ENCODE measurements at regions not wholly inside any gene's neighbourhood (a gene's known extent, or its start where the extent isn't known, plus 50 kb on each side); places are given as distances from the start of the nearest gene placed in this dataset.

DNA sequence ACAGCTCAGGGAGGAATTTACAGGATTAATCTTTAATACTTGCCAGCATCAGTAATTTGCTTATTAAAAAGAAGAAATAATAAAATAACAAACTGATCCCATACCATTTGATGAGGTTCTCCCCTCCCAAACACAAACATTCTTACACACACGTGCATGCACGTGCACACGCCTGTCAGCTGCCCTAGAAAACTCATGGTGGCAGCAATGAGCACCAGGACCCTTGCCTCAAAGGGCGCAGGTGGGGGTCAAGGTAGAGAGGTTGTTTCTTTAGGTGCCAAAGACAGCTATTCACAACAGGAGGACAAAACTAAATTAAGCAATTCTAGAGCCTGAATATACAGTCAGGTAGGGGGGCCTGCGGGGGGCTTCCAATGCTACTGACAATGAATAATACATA, 219.3 kb downstream of the BUD13 start:
- BruUV-seq (replicated peaks): no TSS peak
- TF ChIP-seq, protein P1, sequence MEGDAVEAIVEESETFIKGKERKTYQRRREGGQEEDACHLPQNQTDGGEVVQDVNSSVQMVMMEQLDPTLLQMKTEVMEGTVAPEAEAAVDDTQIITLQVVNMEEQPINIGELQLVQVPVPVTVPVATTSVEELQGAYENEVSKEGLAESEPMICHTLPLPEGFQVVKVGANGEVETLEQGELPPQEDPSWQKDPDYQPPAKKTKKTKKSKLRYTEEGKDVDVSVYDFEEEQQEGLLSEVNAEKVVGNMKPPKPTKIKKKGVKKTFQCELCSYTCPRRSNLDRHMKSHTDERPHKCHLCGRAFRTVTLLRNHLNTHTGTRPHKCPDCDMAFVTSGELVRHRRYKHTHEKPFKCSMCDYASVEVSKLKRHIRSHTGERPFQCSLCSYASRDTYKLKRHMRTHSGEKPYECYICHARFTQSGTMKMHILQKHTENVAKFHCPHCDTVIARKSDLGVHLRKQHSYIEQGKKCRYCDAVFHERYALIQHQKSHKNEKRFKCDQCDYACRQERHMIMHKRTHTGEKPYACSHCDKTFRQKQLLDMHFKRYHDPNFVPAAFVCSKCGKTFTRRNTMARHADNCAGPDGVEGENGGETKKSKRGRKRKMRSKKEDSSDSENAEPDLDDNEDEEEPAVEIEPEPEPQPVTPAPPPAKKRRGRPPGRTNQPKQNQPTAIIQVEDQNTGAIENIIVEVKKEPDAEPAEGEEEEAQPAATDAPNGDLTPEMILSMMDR (IDR thresholded peaks at IDR 0.05; ENCODE audit: insufficient read depth in 1 of 2, low read depth in 1 of 2, low read length in 1 of 2, severe bottlenecking in 1 of 2, unreplicated experiment in 1 of 2): peak; percentile 22 to 54

GRCh38 chr11:116551576-116551975, 221.2 kb downstream of the BUD13 start:
- intact Hi-C loops (cut with micrococcal nuclease; ENCODE audit: unreplicated experiment): no loop called here
- BruUV-seq (replicated peaks): no TSS peak
- TF ChIP-seq, protein P1 (IDR thresholded peaks at IDR 0.05; ENCODE audit: insufficient read depth in 1 of 2, low read depth in 1 of 2, low read length in 1 of 2, severe bottlenecking in 1 of 2, unreplicated experiment in 1 of 2): no peak

More for the DNA sequence above, 219.3 kb downstream of the BUD13 start:
- Mint-ChIP-seq H3K9me3 (ENCODE audit: unreplicated experiment) (peaks cover 7% of the 10 kb centered on the region), H3K4me3 (ENCODE audit: unreplicated experiment) (no peak overlapping the region), H3K27ac (ENCODE audit: unreplicated experiment) (no peak overlapping the region), H3K36me3 (ENCODE audit: insufficient read depth, unreplicated experiment) (no peaks in the 10 kb centered on the region), H3K27me3 (ENCODE audit: insufficient read depth, unreplicated experiment) (peaks cover 16% of the 10 kb centered on the region), H3K4me1 (ENCODE audit: low read depth, unreplicated experiment) (no peaks in the 10 kb centered on the region)
- Histone ChIP-seq H3K4me3 (ENCODE audit: low read depth, low read length) (no peak overlapping the region), H3K36me3 (ENCODE audit: control insufficient read depth, insufficient read depth, low read length) (no peaks in the 10 kb centered on the region), H3K27me3 (replicated peaks; ENCODE audit: control insufficient read depth, insufficient read depth, low read length) (0 out of 2 replicates have a peak, but pooled peaks cover 4% of the 10 kb centered on the region), H3K9me3 (peaks cover 8% of the 10 kb centered on the region), H3K4me1 (no peaks in the 10 kb centered on the region)
- ChIA-PET POLR2A (no interaction called here), CTCF (interaction anchor here (1.5 kb wide), 1 partner anchor 88 kb away, joined by 6 read pairs; no protein-coding TSS in a partner anchor)
- no peak for DNase-seq
- intact Hi-C loops (cut with micrococcal nuclease; ENCODE audit: unreplicated experiment): no loop called here

DNA sequence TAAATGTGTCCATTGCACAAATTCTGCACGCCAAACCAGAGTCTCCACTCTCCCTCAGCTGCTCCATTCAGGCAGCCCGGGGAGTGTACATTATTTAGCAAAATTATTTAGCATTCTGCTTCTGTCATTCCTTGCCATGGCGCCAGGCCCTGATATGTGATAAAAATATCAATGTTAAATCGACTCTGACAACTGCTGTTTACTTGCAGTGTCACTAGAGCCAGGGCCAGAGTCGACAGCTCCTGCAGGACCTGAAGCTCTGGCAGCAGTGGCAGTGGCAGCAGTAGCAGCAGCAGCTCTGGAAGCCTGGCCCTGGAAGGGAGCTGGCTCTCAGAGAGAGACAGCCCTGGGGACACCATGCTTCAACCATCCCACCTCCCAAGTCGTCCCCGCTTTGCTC, 224.5 kb downstream of the BUD13 start:
- CTCF ChIA-PET: interaction anchor here (0.6 kb wide), 1 partner anchor 12 kb away, joined by 3 read pairs; no protein-coding TSS in a partner anchor
- no TSS peak for BruUV-seq (replicated peaks)
- Histone ChIP-seq H3K36me3 (ENCODE audit: control insufficient read depth, insufficient read depth, low read length) (no peaks in the 10 kb centered on the region), H3K4me1 (no peaks in the 10 kb centered on the region), H3K27me3 (replicated peaks; ENCODE audit: control insufficient read depth, insufficient read depth, low read length) (peaks cover 5% of the 10 kb centered on the region; the same call in 1 of the 2 replicates), H3K4me3 (ENCODE audit: low read depth, low read length) (no peak overlapping the region), H3K9me3 (peaks cover 8% of the 10 kb centered on the region)
- TF ChIP-seq, protein P1 (IDR thresholded peaks at IDR 0.05; ENCODE audit: insufficient read depth in 1 of 2, low read depth in 1 of 2, low read length in 1 of 2, severe bottlenecking in 1 of 2, unreplicated experiment in 1 of 2): no peak
- H3K4me3 Mint-ChIP-seq (ENCODE audit: unreplicated experiment): no peak overlapping the region
- peaks cover 10% of the 10 kb centered on the region for H3K27me3 Mint-ChIP-seq (ENCODE audit: insufficient read depth, unreplicated experiment)
- POLR2A ChIA-PET: no interaction called here
- no peaks in the 10 kb centered on the region for H3K4me1 Mint-ChIP-seq (ENCODE audit: low read depth, unreplicated experiment)
- H3K36me3 Mint-ChIP-seq (ENCODE audit: insufficient read depth, unreplicated experiment): no peaks in the 10 kb centered on the region
- H3K27ac Mint-ChIP-seq (ENCODE audit: unreplicated experiment): no peak overlapping the region
- DNase-seq: no peak
- intact Hi-C loops (cut with micrococcal nuclease; ENCODE audit: unreplicated experiment): no loop called here
- H3K9me3 Mint-ChIP-seq (ENCODE audit: unreplicated experiment): peaks cover 7% of the 10 kb centered on the region

More at GRCh38 chr11:116551576-116551975, 221.2 kb downstream of the BUD13 start:
- H3K9me3 Mint-ChIP-seq (ENCODE audit: unreplicated experiment): peaks cover 7% of the 10 kb centered on the region
- H3K4me3 Mint-ChIP-seq (ENCODE audit: unreplicated experiment): no peak overlapping the region
- DNase-seq: no peak
- no peak overlapping the region for H3K4me3 ChIP-seq (ENCODE audit: low read depth, low read length)
- 0 out of 2 replicates have a peak, but pooled peaks cover under 1% of the 10 kb centered on the region for H3K27me3 ChIP-seq (replicated peaks; ENCODE audit: control insufficient read depth, insufficient read depth, low read length)
- H3K4me1 Mint-ChIP-seq (ENCODE audit: low read depth, unreplicated experiment): no peaks in the 10 kb centered on the region
- no peaks in the 10 kb centered on the region for H3K36me3 Mint-ChIP-seq (ENCODE audit: insufficient read depth, unreplicated experiment)
- H3K4me1 ChIP-seq: no peaks in the 10 kb centered on the region
- peaks cover 21% of the 10 kb centered on the region for H3K27me3 Mint-ChIP-seq (ENCODE audit: insufficient read depth, unreplicated experiment)
- POLR2A ChIA-PET: no interaction called here
- peaks cover 8% of the 10 kb centered on the region for H3K9me3 ChIP-seq
- no peaks in the 10 kb centered on the region for H3K36me3 ChIP-seq (ENCODE audit: control insufficient read depth, insufficient read depth, low read length)
- H3K27ac Mint-ChIP-seq (ENCODE audit: unreplicated experiment): no peak overlapping the region
- CTCF ChIA-PET: no interaction called here

Measured in Caco-2 (cell line).